ENCODE measurements at regions not wholly inside any gene's neighbourhood (a gene's known extent, or its start where the extent isn't known, plus 50 kb on each side); places are given as distances from the start of the nearest gene placed in this dataset.
A peak's percentile ranks its signal among the peaks of the same experiment; 100 is the strongest.
"Not testable (repeated sequence)": the region's sequence is repeated elsewhere in the genome, so short reads cannot be mapped to it uniquely, and the experiment has no call there.

DNA sequence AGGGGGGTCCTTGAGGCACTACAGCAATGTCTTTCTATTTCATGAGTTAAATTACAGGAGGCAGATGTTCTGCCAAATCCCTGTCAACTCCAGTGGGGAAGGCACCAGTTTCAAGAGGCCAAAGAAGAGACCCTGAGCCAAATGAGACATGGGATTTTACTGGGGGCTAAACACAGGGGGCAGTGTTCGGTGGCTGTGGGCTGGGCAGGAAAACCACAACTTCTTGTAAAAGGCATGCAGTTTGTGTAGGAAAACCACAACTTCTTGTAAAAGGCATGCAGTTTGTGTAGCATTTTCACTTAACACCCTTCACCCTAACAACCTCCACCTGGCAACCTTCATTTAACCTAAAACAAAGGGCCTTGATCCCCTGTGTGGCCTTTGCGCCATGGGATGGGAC is 61.0 kb downstream of the POLR2M start:
- DNase-seq: no peak

DNA sequence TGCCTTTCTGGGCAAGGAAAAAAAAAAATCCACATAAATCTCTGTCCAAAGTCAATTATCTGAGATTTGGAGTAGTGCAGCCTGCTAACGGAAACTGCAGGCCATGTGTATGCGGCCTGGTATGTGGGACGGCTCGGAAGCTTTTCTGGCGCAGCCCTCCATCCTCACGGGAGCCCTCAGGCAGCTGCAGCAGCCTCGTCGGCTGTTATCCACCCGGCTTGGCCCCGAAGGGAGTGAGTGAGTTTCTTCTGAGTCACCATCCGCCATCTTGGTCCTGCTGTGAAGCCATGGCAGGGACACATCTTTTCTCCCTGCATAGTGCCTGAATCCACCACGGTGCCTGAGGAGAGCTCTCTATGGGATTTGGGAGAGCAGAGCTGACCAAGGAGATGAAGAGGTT is 62.8 kb downstream of the POLR2M start:
- DNase-seq: peak; percentile 81

- DNase-seq: no peak
Measured at GRCh38 chr15:57770495-57770894, 64.0 kb downstream of the POLR2M start.

DNA sequence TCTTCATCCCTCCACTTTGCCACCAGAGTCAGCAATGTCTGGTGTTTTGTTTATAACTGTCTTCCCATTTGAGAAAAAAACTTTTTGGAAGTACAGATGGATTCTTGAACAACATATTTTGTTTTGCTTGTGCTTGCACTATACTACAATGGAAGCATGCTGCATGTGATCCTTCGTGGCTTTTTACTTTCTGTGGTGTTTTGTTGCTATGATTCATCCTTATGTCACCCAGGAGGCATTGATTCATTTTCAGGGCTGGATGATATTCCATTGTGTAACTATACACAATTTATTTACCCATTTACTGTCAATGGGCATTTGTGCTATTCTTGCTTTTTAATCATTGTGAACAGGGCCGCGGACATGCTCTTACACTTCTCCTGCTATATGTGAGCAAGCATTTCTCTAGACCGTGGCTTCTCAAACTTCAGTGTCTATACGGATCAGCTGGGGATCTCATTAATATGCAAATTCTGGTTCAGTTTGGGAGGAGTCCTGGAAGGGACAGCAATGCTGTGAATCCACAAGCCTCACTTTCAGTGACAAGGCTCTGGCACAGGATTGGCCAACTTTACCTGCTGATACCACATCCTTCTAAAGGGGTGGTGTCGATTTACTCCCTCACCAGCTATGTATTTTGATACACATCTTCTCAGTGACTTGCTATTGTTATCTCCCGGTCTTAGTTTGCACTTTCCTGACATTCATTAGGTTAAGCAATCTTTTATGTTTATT is 65.9 kb downstream of the POLR2M start:
- no peak for DNase-seq

- no peak for DNase-seq
Measured at GRCh38 chr15:57773051-57773450, 66.5 kb downstream of the POLR2M start.

DNA sequence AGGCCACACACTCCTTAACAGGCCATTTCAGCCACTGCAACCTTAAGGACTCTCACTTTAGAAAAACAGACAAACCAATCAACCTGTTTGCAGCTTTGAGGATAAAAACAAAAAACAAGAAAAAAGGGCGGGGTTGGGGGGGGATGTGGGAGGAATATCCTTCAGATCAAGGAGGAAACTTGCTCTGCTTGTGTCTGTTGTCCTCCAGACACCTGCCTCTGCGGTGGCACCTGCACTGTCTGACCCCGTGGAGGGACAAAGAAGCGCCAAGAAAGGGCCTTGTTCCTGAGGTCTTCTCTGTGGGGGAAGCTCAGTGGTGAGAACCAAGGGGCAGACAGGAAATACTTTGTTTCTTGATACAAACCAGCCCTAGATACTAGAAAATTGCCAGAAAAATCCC is 70.5 kb downstream of the POLR2M start:
- DNase-seq: no peak

DNA sequence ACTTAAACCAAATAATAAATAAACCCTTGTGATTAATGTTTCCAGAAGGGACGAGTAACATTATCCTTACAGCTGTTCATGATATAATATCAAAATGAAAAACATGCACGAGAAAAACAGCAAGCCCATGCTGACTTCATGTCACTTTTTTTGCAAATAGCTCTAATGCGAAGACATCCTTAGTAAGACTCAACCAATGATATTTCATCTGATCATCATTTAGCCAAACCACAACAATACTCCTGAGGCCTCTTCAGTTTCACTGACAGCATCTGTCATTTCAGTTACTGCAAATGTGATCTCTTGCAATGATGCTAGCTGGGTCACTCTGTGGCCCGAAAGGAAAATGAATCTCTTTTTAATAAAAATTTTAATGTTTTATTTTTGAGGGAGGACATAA is 74.0 kb downstream of the POLR2M start:
- DNase-seq: no peak

GRCh38 chr15:57782731-57783130 is 76.2 kb downstream of the POLR2M start:
- DNase-seq: no peak

DNA sequence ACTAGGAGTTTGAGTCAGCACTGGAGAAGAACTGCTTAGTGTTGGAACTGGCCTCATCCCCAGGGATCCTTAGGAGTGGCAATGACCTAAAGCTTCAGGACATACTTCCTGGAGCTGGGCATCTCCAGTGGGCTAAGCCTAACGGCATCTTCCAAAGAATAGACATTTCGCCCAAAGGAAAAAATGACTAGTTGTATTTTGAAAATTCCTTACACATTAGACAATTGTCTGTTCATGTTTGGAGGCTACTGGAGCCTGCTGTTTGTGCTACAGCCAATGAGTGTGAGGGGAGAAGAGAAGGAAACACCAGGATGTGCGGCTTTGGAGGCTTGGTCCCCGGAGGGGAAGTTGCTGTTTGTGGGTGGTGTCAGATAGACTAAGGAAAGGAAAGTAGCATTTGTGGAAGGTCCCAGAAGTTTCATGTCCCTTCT is 77.6 kb downstream of the POLR2M start:
- peak; percentile 87 for DNase-seq

DNA sequence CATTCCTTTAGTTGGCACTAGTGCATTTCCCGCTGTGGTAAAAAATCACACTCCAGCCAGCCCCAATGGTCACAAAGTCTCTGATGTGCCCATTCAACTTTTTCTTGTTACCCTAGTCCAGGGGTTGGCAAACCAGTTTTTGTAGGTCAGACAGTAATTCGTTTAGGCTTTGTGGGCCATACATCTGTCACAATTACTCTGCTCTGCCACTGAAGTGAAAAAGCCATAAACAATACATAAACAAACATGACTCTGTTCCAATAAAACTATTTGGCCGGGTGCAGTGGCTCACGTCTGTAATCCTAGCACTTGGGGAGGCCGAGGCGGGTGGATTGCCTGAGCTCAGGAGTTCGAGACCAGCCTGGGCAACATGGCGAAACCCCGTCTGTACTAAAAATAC is 78.5 kb downstream of the POLR2M start:
- DNase-seq: no peak

GRCh38 chr15:57785959-57786358 is 79.4 kb downstream of the POLR2M start:
- DNase-seq: no peak

GRCh38 chr15:57789225-57789624 is 82.7 kb downstream of the POLR2M start:
- no peak for DNase-seq

DNA sequence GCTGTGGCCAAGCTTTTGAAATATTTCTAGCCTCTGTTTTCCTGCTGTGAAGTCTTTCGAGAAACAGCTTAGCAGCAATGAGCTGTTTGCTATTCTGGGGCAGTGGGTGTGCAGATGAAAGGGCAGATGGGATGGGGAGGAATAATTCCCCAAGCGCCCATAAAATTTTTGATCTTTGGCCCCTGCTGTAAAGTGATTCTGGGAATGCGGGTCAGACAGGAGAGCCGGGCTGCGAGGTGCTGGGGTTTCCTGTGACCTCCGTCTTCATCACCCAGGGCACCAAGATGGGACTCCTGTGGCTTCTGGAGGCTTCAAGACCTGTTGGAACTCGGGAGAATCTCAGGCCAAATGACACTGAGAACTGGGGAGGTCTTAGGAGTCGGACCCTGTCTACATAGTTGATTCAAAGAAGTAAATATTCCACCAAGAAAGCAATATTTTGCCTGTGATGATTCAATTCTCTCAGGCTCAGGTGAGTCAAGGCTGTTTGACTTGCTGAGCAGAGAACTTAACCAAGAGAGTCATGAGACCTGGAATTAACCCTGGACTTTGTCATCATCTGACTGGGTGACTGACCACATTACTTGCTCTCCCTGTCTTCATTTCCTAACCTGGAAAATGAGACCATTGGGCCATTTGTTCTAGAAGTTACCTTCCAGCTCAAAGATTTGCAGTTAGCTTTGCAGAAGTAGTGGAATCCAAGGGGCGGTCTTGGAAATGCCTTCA is 86.4 kb downstream of the POLR2M start:
- no peak for DNase-seq

GRCh38 chr15:57795261-57795660 is 88.7 kb downstream of the POLR2M start:
- no peak for DNase-seq

GRCh38 chr15:57796146-57796545 is 89.6 kb downstream of the POLR2M start:
- DNase-seq: no peak

DNA sequence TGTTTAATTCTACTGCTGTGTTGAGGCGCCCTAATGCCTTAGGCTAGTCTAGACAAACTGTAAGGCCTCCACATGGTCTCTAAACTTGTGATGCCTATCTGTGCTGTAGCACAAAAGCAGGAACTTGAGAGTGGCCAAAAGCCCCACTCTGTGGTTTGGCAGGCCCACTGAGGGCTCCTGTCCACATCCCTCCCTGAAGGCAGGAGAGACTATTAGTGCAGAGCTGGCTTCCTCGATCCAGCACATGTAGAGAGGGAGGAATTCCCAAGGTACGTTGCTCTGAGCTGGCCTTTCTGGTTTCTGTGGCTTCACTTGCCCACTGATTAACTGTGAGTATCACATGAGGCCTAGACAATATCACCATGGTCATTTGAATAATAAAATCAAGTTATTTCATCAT is 90.6 kb downstream of the POLR2M start:
- DNase-seq: no peak

- DNase-seq: no peak
Measured at GRCh38 chr15:57797568-57798267, 91.2 kb downstream of the POLR2M start.

- DNase-seq: no peak
Measured at GRCh38 chr15:57806003-57806402, 99.5 kb downstream of the POLR2M start.

DNA sequence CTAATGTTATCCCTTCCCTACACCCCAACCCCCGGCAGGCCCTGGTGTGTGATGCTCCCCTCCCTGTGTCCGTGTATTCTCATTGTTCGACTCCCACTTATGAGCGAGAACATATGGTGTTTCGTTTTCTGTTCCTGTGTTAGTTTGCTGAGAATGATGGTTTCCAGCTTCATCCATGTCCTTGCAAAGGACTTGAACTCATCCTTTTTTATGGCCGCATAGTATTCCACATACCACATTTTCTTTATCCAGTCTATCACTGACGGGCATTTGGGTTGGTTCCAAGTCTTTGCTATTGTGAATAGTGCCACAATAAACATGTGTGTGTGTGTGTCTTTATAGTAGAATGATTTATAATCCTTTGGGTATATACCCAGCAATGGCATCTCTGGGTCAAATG is 102.8 kb downstream of the POLR2M start:
- not testable (repeated sequence) for DNase-seq

DNA sequence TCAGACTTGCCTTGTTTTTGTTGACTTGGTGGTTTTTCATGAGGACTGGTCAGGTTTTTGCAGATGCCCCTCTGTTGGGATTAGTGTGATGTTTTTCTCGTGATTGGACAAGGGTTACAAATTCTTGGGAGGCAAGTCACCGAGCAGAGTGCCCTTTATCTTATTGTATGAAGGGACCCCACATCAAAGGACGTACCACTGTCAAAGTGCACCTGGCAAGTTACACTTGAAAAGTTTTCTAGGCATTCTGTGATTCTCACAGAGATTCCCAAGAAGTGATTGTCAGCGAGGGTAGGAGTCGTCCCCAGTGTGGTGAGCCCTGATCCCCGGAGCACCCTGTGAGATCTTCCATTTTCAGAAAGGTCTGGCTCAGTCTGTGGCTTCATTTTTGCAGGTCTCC is 110.1 kb downstream of the POLR2M start:
- DNase-seq: no peak

- DNase-seq: no peak
Measured at GRCh38 chr15:57819646-57820045, 113.1 kb downstream of the POLR2M start.

- DNase-seq: peak; percentile 40
Measured at GRCh38 chr15:57820119-57820518, 113.6 kb downstream of the POLR2M start.

DNA sequence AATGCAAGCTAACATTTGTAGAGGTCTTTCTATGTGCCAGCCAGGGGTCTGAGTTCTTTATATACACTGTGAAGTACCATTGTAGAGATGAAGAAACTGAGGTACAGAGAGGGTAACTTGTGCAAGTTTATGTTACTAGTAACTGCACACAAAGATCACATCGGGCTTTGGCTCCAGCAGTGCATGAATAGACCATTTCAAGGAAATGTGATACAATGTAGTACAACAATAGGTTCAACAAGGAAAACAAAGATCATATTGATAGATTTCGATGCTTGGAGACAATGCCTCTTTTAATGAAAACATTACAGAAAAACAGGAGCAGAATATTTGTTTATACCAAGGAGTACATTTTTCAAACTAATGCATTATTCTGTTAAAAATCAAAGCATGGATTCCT is 115.3 kb downstream of the POLR2M start:
- no peak for DNase-seq

DNA sequence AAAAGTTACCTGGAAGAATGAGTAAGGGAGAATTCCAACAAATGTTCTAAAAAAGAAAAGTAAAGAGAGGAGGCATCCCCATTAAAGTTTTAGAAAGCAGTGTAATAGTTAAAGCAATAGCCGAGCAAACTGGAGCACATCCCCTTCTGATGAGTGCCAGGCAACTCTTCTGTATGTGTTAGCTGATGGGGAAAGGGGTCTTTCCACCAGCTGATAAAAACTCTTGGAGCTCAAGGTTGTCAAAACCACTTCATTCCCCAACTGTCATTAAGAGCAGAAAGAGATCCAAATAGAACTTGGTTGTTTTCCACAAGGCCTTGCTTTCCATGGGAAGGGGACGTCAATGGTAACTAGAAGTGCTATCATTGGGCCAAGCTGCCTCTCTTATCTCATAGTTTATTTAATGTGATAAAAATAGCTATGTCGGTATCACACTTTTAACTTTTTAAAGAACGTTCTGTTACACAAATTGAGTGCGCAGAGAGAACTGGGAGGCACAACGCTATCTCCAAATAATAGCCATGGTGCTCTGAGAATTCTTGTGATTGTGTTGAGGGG is 116.9 kb downstream of the POLR2M start:
- DNase-seq: no peak

Measured in amniotic stem cell (primary cell).